Activated CD4-positive, CD25-positive, alpha-beta regulatory T cell treated with anti-CD3 and anti-CD28 coated beads, Interleukin-2, amount 50 U/mL, for 72 hours (primary cell): ENCODE measurements at regions not wholly inside any gene's neighbourhood (a gene's known extent, or its start where the extent isn't known, plus 50 kb on each side); places are given as distances from the start of the nearest gene placed in this dataset.
"Not testable (repeated sequence)": the region's sequence is repeated elsewhere in the genome, so short reads cannot be mapped to it uniquely, and the experiment has no call there.

Source experiments
- DNase-seq: peaks from one replicate; pipeline ENCODE4 v3.0.0; 2021

GRCh38 chr1:29549728-29550118 is 313.4 kb downstream of the PTPRU start:
- DNase-seq, result not testable (repeated sequence)

GRCh38 chr1:29549001-29549400 is 312.7 kb downstream of the PTPRU start:
- DNase-seq, result no peak

- no peak for DNase-seq
Measured at GRCh38 chr1:29548091-29548490, 311.8 kb downstream of the PTPRU start.

DNA sequence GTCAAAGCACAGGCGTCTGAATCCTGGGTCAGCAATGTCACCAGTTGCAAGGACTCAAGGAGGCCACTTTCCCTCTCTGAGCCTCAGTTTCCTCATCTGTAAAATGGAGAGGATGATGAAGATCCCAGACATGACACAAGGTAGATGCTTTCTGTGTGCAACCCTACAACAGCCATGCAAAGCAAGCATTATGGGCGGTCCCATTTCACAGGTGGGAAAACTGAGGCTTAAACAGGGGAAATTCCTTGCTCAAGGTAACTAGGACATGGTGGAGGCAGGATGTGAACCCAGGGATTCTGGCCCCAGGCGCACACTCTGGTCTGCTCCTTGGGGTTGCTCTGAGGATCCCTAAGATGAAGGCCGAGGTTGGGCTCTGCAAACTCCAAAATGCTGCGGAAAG is 311.0 kb downstream of the PTPRU start:
- no peak for DNase-seq

DNA sequence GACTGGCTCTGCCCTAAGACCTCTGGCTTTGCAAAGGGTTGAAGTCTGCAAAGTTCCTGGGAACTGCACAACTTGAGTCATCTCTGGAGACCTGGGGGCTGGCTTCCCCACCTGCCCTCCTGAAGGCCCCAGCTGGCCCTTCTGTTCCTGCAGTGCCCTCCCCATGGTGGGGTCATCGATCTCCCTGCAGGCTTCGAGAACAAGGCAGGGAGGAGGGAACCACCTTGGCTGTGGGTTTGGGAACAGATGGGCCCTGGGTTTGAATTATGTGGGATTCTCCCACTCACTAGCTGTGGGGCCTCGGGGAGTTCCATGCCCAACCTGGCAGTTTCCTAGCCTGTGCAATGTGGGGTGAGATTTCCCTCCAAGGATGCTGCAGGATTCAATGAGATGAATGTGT is 310.2 kb downstream of the PTPRU start:
- no peak for DNase-seq

- DNase-seq, result no peak
Measured at GRCh38 chr1:29544406-29544805, 308.1 kb downstream of the PTPRU start.

GRCh38 chr1:29543586-29543985 is 307.3 kb downstream of the PTPRU start:
- no peak for DNase-seq

- no peak for DNase-seq
Measured at GRCh38 chr1:29542548-29542947, 306.2 kb downstream of the PTPRU start.

- DNase-seq, result no peak
Measured at GRCh38 chr1:29541631-29542030, 305.3 kb downstream of the PTPRU start.

- no peak for DNase-seq
Measured at GRCh38 chr1:29540801-29541357, 304.6 kb downstream of the PTPRU start.

- no peak for DNase-seq
Measured at GRCh38 chr1:29539971-29540370, 303.6 kb downstream of the PTPRU start.

DNA sequence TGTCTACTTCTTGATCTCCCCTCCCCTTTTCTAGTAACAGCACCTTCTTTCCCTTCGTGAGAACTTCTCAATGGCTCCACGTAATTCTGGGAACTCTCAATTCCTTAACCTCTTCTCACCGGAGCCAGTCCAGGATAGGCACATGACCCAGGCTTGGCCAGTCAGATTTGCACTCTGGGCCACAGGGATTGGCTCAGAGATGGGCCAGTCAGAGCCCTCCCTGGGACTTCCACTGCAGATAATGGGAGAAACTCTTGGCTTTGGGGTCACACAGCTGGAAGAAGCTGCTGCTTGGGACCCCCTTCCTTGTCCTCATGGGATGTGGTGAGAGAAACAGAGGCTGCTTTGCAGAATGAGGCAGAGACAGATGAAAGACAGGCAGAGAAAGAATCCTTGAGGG is 302.3 kb downstream of the PTPRU start:
- no peak for DNase-seq

GRCh38 chr1:29532751-29533150 is 296.4 kb downstream of the PTPRU start:
- DNase-seq, result no peak

- DNase-seq, result no peak
Measured at GRCh38 chr1:29532285-29532684, 296.0 kb downstream of the PTPRU start.

- no peak for DNase-seq
Measured at GRCh38 chr1:29531596-29531995, 295.3 kb downstream of the PTPRU start.

GRCh38 chr1:29529677-29530278 is 293.5 kb downstream of the PTPRU start:
- no peak for DNase-seq

GRCh38 chr1:29527314-29528004 is 291.1 kb downstream of the PTPRU start:
- no peak for DNase-seq

- no peak for DNase-seq
Measured at GRCh38 chr1:29525941-29526340, 289.6 kb downstream of the PTPRU start.

- DNase-seq, result no peak
Measured at GRCh38 chr1:29524285-29525065, 288.2 kb downstream of the PTPRU start.

GRCh38 chr1:29523576-29523975 is 287.3 kb downstream of the PTPRU start:
- no peak for DNase-seq

GRCh38 chr1:29523136-29523535 is 286.8 kb downstream of the PTPRU start:
- DNase-seq, result no peak

DNA sequence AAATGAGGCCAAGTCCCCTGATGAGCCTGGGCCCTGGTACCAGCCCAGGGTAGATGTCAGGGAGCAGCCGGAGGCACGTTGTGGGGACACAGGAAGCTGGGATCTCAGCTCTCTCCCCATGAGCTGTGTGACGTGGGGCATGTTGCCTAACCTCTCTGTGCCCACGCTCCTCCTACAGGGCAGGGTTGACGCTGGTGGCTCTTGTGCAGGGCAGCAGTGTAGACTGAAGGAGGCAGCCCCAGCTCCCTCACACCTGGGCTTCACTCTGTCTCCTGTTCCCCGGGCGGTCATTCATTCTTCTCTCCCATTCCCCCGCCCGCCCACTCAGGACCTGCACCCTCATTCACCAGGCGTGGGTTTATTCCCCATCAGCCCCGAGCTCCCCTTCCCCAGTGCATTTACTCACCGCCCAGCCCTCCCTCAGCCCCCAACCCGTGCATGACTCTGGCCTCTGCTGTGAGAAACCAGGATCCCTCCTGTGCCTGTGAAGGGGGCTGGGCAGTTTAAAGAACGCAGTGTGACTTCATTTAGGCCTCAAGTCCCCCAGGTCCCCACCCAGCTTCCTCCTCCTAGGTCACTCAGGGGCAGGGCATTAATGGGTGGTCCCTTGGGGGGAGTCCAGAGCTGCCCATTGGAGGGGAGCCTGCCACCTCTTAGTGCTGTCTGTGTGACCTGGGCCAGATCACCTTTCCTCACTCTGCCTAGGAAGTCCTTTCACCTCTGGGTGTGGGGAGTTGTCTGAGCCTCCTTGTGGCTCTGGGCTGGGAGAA is 285.7 kb downstream of the PTPRU start:
- DNase-seq, result no peak

DNA sequence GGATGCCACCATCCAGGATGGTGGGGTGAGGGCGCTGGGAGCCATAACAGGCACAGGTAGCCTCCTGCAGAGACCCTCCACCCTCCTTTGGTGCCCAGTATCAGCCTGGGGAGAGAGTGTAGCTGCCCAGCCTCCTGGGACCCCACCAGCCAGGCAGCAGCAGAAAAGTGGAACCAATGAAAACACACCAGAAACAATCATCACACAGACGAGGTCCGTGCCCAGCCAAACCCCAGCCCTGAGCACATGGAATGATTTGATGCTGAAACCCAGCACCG is 285.1 kb downstream of the PTPRU start:
- no peak for DNase-seq
